GM12865 (cell line): ENCODE measurements at regions not wholly inside any gene's neighbourhood (a gene's known extent, or its start where the extent isn't known, plus 50 kb on each side); places are given as distances from the start of the nearest gene placed in this dataset.

Experiments used
- DNase-seq: peaks from one replicate; pipeline ENCODE4 v3.0.0; 2010; ENCODE audit warnings: low read depth
- H3K4me3 ChIP-seq: 2 replicates; pipeline ENCODE4 v1.5.1; 2011; ENCODE audit warnings: mild to moderate bottlenecking, low read depth, low read length, control low read depth
- TF ChIP-seq, protein P1 (sequence below): IDR thresholded peaks from 2 replicates; pipeline ENCODE4 v1.5.1; 2011; ENCODE audit warnings: low read length, control low read depth, low read depth, inconsistent platforms; ENCODE audit not compliant: insufficient read depth; ENCODE audit errors: missing control alignments

DNA sequence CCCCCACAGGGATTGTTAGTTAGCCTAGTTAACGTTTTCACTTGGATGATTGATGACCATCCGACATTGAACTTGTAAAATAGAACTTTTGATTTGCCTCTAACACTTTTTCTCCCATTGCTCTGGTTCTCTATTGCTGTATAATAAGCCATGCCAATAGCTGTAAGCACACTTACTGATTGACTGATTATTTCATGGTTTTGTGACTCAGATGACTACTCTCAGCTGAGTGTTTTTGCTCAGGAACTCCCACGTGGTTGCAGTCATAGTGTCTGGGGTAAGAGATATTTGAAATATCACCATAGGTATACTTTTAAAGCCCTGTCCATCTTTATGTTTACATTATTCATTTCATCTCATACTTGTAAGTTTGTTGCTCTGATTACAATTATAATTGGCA is 1285.5 kb downstream of the STIM2 start:
- no peak for DNase-seq
- H3K4me3 ChIP-seq = no peak overlapping the region
- TF ChIP-seq, protein P1, sequence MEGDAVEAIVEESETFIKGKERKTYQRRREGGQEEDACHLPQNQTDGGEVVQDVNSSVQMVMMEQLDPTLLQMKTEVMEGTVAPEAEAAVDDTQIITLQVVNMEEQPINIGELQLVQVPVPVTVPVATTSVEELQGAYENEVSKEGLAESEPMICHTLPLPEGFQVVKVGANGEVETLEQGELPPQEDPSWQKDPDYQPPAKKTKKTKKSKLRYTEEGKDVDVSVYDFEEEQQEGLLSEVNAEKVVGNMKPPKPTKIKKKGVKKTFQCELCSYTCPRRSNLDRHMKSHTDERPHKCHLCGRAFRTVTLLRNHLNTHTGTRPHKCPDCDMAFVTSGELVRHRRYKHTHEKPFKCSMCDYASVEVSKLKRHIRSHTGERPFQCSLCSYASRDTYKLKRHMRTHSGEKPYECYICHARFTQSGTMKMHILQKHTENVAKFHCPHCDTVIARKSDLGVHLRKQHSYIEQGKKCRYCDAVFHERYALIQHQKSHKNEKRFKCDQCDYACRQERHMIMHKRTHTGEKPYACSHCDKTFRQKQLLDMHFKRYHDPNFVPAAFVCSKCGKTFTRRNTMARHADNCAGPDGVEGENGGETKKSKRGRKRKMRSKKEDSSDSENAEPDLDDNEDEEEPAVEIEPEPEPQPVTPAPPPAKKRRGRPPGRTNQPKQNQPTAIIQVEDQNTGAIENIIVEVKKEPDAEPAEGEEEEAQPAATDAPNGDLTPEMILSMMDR = no peak

DNA sequence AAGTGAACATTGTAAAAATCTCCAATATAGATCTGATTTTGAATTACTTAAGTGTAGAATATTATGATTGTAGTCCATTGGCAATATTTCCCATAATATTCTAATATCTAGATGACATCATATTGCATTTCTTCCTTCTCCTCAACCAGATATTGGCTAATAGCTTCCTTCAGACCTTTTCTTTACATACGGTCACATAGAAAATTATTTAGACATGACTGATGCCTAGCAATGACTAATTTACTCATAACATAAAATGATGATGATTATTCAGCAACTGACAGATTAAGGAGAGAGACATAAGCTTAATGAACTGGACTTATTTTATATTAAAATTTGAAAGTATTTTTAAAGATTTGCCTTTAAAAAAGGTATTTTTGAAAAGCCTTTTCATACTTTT is 1287.6 kb downstream of the STIM2 start:
- no peak overlapping the region for H3K4me3 ChIP-seq
- TF ChIP-seq, protein P1 = no peak
- no peak for DNase-seq

GRCh38 chr4:28149762-28150161 is 1289.1 kb downstream of the STIM2 start:
- no peak overlapping the region for H3K4me3 ChIP-seq
- no peak for DNase-seq
- TF ChIP-seq, protein P1 = no peak

DNA sequence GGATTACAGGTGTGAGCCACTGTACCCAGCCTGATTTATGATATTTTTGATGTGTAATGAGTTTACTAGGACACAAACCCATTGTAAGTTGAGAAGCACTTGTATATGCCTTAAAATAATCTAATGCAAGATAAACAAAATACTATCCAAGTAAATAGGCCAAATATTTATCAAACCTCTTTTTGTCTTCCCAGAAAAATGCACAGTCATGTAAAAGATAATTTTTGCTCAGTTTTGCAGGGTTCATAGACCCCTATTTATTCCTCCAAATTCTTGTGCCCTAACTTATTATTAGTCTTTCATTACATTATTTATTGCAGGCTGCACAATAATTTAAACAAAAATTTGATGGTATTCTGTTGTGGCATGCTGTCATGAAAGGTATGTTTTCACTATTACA is 1290.7 kb downstream of the STIM2 start:
- no peak for DNase-seq
- H3K4me3 ChIP-seq = no peak overlapping the region
- TF ChIP-seq, protein P1 = no peak

DNA sequence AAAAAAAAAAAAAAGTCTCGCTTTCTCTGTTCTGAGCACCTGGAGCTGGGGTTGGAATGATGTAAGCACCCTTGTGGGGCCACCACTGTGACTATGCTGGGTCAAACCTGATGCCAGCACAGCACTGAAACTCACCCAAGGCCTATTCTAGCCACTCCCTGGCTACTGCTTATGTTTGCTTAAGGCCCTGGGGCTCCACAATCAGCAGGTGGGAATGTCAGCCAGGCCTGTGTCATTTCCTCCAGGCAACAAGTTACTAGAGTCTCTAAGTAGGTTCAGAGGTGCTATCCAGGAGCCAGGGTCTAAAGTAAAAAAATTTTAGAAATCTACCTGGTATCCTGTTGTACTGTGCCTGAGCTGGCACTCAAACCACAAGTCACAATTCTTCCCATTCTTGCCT is 1306.8 kb downstream of the STIM2 start:
- DNase-seq = no peak
- TF ChIP-seq, protein P1 = no peak
- H3K4me3 ChIP-seq = no peak overlapping the region

DNA sequence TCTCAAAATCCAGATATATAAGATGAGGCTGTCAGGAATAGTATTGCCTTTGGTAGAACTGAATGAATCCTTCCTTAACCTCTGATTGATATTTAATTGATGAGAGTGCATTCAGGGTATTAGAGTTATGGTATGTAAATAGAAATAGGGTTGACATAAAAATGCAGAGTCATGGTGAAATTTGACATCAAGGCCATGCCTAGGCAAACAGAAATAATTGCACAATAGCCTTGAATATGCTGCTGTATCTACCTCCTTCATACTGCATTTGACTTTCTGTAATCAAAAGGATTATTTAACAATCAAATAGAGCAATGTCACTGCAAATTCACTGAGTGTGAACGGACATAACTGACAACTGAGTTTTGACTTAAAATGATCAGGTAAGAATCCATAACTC is 1316.3 kb downstream of the STIM2 start:
- H3K4me3 ChIP-seq = no peak overlapping the region
- no peak for DNase-seq
- TF ChIP-seq, protein P1 = no peak

GRCh38 chr4:28177641-28178040 is 1317.0 kb downstream of the STIM2 start:
- TF ChIP-seq, protein P1 = no peak
- no peak overlapping the region for H3K4me3 ChIP-seq
- no peak for DNase-seq
